Activated T-cell treated with anti-CD3 and anti-CD28 coated beads for 24 hours (primary cell): ENCODE measurements at regions not wholly inside any gene's neighbourhood (a gene's known extent, or its start where the extent isn't known, plus 50 kb on each side); places are given as distances from the start of the nearest gene placed in this dataset.

Experiments used
- DNase-seq: peaks from one replicate; pipeline ENCODE4 v3.0.0-alpha.2; 2020; ENCODE audit warnings: low read depth

- no peak for DNase-seq
These were observed 320.5 kb upstream of the UMPS start for GRCh38 chr3:124409650-124410275.

- no peak for DNase-seq
These were observed 319.8 kb upstream of the UMPS start for GRCh38 chr3:124410471-124410870.

GRCh38 chr3:124411728-124412127 lies 318.5 kb upstream of the UMPS start:
- no peak for DNase-seq

- no peak for DNase-seq
These were observed 317.6 kb upstream of the UMPS start for GRCh38 chr3:124412644-124413043.

GRCh38 chr3:124413393-124413792 lies 316.9 kb upstream of the UMPS start:
- no peak for DNase-seq

- DNase-seq, result no peak
These were observed 316.2 kb upstream of the UMPS start for GRCh38 chr3:124413989-124414598.

GRCh38 chr3:124415446-124415960 lies 314.7 kb upstream of the UMPS start:
- no peak for DNase-seq

GRCh38 chr3:124419303-124419702 lies 310.9 kb upstream of the UMPS start:
- DNase-seq, result no peak

- DNase-seq, result no peak
These were observed 309.9 kb upstream of the UMPS start for GRCh38 chr3:124420392-124420791.

- DNase-seq, result no peak
These were observed 307.4 kb upstream of the UMPS start for GRCh38 chr3:124422805-124423204.

GRCh38 chr3:124424396-124424795 lies 305.9 kb upstream of the UMPS start:
- DNase-seq, result no peak

GRCh38 chr3:124425972-124426371 lies 304.3 kb upstream of the UMPS start:
- no peak for DNase-seq

GRCh38 chr3:124428372-124429128 lies 301.7 kb upstream of the UMPS start:
- no peak for DNase-seq

GRCh38 chr3:124429129-124429815 lies 301.0 kb upstream of the UMPS start:
- no peak for DNase-seq

- no peak for DNase-seq
These were observed 298.8 kb upstream of the UMPS start for GRCh38 chr3:124431331-124431994.

- no peak for DNase-seq
These were observed 296.1 kb upstream of the UMPS start for GRCh38 chr3:124434176-124434575.

- DNase-seq, result no peak
These were observed 294.8 kb upstream of the UMPS start for GRCh38 chr3:124435467-124435866.

- DNase-seq, result no peak
These were observed 291.4 kb upstream of the UMPS start for GRCh38 chr3:124438813-124439212.

GRCh38 chr3:124439603-124440002 lies 290.6 kb upstream of the UMPS start:
- DNase-seq, result no peak

GRCh38 chr3:124441766-124442165 lies 288.5 kb upstream of the UMPS start:
- DNase-seq, result no peak

GRCh38 chr3:124442463-124442862 lies 287.8 kb upstream of the UMPS start:
- DNase-seq, result no peak

- no peak for DNase-seq
These were observed 286.8 kb upstream of the UMPS start for GRCh38 chr3:124443446-124443845.
